Left lung (tissue), 4 donors: ENCODE measurements at regions not wholly inside any gene's neighbourhood (a gene's known extent, or its start where the extent isn't known, plus 50 kb on each side); places are given as distances from the start of the nearest gene placed in this dataset.
A peak's percentile ranks its signal among the peaks of the same experiment; 100 is the strongest.

Experiments used
- ATAC-seq: fragments of 200-7000 bp; cut with Tn5 transposase; one replicate; pipeline ENCODE4 v1.9.1; 2020; ENCODE audit warnings: moderate library complexity
- DNase-seq, 4 donors: peaks; one replicate each; pipeline ENCODE4 v3.0.0-alpha.2; 2013 to 2020
- H3K27ac ChIP-seq, 2 donors: fragments of 200-600 bp; sonication (generic) in 1 of 2; one replicate each; pipeline versions ENCODE4 v1.5.0 to v1.8.0; 2020 to 2021
- H3K27me3 ChIP-seq, 2 donors: fragments of 200-600 bp; sonication (generic) in 1 of 2; one replicate each; pipeline versions ENCODE4 v1.5.0 to v1.8.0; 2020 to 2021
- H3K36me3 ChIP-seq, 2 donors: fragments of 200-600 bp; sonication (generic) in 1 of 2; one replicate each; pipeline versions ENCODE4 v1.5.0 to v1.8.0; 2020 to 2021
- H3K4me1 ChIP-seq, 2 donors: fragments of 200-600 bp; one replicate each; pipeline ENCODE4 v1.8.0; 2021
- H3K4me3 ChIP-seq, 2 donors: fragments of 200-600 bp; sonication (generic) in 1 of 2; one replicate each; pipeline versions ENCODE4 v1.5.0 to v1.8.0; 2020 to 2021; ENCODE audit warnings: mild to moderate bottlenecking in 1 of 2
- H3K9me3 ChIP-seq, 2 donors: fragments of 200-600 bp; sonication (generic) in 1 of 2; one replicate each; pipeline versions ENCODE4 v1.5.0 to v1.8.0; 2020 to 2021
- intact Hi-C, 2 donors: fragments of 100-400 bp; cut with DNase I; formaldehyde crosslinking; loops; one replicate each; pipeline versions ENCODE4 v1.11.2 to v1.14.2; 2022
- TF ChIP-seq, protein P1 (sequence below), 2 donors: fragments of 200-600 bp; sonication (generic) in 1 of 2; IDR thresholded peaks; one replicate each; pipeline versions ENCODE4 v1.5.0 to v1.8.0; 2021; ENCODE audit warnings: antibody characterized with exemption in 2 of 2
- donor health status: DM: no; HTN: yes; CAD: no.
- donor health status: DM: no; HTN: no; CAD: no.

GRCh38 chr16:85428168-85428898, 184.8 kb upstream of the GSE1 start:
- H3K27ac ChIP-seq: no peak overlapping the region
- ATAC-seq (peak; percentile 54), DNase-seq (peak in 2 of 4 donors; percentile 41 to 67)
- no peaks in the 10 kb centered on the region for H3K36me3 ChIP-seq
- no peaks in the 10 kb centered on the region for H3K9me3 ChIP-seq
- intact Hi-C loops: loop anchor here in 1 of 2 donors (10.0 kb wide), 1 partner anchor 176 kb away; no protein-coding TSS in a partner anchor
- H3K4me3 ChIP-seq: no peak overlapping the region
- H3K27me3 ChIP-seq: no peaks in the 10 kb centered on the region
- TF ChIP-seq, protein P1, sequence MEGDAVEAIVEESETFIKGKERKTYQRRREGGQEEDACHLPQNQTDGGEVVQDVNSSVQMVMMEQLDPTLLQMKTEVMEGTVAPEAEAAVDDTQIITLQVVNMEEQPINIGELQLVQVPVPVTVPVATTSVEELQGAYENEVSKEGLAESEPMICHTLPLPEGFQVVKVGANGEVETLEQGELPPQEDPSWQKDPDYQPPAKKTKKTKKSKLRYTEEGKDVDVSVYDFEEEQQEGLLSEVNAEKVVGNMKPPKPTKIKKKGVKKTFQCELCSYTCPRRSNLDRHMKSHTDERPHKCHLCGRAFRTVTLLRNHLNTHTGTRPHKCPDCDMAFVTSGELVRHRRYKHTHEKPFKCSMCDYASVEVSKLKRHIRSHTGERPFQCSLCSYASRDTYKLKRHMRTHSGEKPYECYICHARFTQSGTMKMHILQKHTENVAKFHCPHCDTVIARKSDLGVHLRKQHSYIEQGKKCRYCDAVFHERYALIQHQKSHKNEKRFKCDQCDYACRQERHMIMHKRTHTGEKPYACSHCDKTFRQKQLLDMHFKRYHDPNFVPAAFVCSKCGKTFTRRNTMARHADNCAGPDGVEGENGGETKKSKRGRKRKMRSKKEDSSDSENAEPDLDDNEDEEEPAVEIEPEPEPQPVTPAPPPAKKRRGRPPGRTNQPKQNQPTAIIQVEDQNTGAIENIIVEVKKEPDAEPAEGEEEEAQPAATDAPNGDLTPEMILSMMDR (IDR thresholded peaks at IDR 0.05): peak; percentile 35 to 43
- peaks cover 0 to 7% of the 10 kb centered on the region in 2 donors for H3K4me1 ChIP-seq

DNA sequence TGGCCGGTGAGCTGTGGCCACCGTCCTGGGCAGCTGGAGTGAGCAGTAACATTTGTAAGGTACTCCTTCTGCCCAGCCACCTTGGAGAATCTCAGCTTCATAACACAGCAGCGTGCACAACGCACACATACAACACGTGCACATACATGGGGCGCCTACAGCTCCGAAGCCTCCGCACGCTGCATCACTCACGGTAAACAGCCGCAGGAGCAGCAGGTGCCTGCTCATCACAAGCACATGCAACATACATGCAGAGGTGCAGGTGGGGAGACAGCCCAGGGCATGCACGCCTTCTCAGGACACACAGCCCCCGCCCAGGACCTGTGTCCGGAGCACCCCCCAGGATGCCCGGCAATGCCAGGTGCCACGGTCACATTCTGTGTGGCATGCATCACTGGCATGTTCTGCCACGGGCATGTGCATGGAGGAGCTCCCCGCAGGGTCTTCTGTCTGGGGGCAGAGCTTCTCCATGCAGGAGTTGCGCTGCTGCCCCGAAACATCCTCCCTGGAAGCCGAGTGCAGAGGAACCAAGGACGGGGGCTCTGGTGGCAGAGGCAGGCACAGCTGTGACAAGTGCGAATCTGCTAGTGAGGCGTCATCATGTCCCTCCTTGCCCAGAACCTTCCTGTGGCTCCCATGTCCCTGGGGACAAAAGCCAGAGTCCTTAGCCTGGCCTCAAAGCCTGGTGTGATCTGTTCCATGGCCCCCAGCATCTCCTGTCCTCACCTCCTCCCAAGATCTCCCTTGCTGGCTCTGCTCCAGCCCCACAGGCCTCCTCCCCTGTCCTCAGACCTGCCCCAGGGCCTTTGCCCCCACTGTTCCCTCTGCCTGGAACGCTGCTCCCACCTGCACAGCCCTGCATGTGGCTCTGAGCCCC, 184.0 kb upstream of the GSE1 start:
- Histone ChIP-seq H3K27ac (no peak overlapping the region), H3K4me1 (peaks cover 0 to 6% of the 10 kb centered on the region in 2 donors), H3K27me3 (no peaks in the 10 kb centered on the region), H3K9me3 (no peaks in the 10 kb centered on the region), H3K4me3 (no peak overlapping the region), H3K36me3 (no peaks in the 10 kb centered on the region)
- TF ChIP-seq, protein P1 (IDR thresholded peaks at IDR 0.05): no peak
- ATAC-seq: no peak
- peak in 2 of 4 donors; percentile 25 to 74 for DNase-seq
- intact Hi-C loops: loop anchor here in 1 of 2 donors (10.0 kb wide), 1 partner anchor 176 kb away; no protein-coding TSS in a partner anchor

DNA sequence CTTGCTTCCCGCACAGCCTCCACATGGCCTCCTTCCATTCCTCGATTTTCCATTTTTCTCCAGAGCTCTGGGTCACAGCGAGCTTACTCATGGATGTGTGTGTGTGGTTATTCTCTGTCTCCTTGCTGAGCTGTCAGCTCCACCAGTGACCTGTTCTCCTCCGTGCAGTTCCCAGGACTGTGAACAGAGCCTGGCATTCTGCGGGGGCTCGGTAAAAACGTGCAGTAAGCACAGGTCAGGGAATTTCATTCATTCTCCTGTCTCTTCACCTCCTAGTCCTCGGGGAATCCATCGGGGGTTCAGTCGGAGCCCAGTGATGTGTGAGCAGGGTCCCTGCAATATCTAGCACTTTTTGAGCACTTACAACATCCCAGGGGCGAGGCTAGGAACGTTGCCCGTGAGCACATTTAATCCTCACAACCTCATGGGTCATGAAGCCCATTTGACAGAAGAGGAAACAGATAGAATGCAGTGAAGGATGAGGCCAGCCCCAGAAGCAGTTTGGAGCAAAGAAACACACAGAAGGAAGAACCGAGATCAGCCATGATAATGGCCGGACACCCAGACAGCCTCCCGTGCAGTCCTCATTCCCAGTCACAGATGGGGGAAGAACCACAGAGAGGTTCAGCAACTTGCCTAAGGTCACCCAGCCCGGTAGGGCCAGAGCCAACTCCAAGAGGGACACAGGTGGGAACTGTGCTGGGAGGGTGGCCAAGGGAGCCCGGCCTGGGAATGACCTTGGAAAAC, 183.2 kb upstream of the GSE1 start:
- Histone ChIP-seq H3K27ac (no peak overlapping the region), H3K36me3 (no peaks in the 10 kb centered on the region), H3K4me3 (no peak overlapping the region), H3K27me3 (no peaks in the 10 kb centered on the region), H3K9me3 (no peaks in the 10 kb centered on the region), H3K4me1 (no peaks in the 10 kb centered on the region)
- intact Hi-C loops: loop anchor here in 1 of 2 donors (10.0 kb wide), 1 partner anchor 175 kb away; no protein-coding TSS in a partner anchor
- TF ChIP-seq, protein P1 (IDR thresholded peaks at IDR 0.05): no peak
- DNase-seq (peak in 1 of 4 donors; percentile 24), ATAC-seq (no peak)

- ATAC-seq (peak; percentile 23), DNase-seq (peak in 2 of 4 donors; percentile 26 to 67)
- Histone ChIP-seq H3K27me3 (no peaks in the 10 kb centered on the region), H3K4me3 (no peak overlapping the region), H3K4me1 (no peaks in the 10 kb centered on the region), H3K27ac (no peak overlapping the region), H3K36me3 (no peaks in the 10 kb centered on the region), H3K9me3 (no peaks in the 10 kb centered on the region)
- TF ChIP-seq, protein P1 (IDR thresholded peaks at IDR 0.05): no peak
- intact Hi-C loops: no loop called here
Measured at GRCh38 chr16:85430523-85431421, 182.3 kb upstream of the GSE1 start.
